ENCODE measurements at regions not wholly inside any gene's neighbourhood (a gene's known extent, or its start where the extent isn't known, plus 50 kb on each side); places are given as distances from the start of the nearest gene placed in this dataset.
"Not testable (repeated sequence)": the region's sequence is repeated elsewhere in the genome, so short reads cannot be mapped to it uniquely, and the experiment has no call there.

DNA sequence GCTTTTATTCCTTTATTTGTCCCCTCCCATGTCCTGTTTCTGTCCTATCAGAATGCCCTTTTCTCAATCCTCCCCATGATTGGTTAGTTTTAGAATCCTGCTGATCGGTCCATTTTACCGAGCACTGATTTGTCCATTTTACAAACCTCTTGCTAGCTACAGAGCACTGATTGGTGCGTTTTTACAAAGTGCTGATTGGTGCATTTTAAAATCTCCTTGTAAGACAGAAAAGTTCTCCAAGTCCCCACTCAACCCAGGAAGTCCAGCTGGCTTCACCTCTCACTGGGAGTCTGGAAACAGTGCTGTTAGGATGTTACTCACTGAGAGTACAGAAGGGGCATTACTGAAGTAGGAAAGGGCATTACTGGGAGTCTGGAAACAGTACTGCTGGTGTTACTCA, 461.7 kb upstream of the CDH4 start:
- ATAC-seq; intact Hi-C loops (cut with DNase I); DNase-seq (ENCODE audit: missing footprints): not testable (repeated sequence)

DNA sequence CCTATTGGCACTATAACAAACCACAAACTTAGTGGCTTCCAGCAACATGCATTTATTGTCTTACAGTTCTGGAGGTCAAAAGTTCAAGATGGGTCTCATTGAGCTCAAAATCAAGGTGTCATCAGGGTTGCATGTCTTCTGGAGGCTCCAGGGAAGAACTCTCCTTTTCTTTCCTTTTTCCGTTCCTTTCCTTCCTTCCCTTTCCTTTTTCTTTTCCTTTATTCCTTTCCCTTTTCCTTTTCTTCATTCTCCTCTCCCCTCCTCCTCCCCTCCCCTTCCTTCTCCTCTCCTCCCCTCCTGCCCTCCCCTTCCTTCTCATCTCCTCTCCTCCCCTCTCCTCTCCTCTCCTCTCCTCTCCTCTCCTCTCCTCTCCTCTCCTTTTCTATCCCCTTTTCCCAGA, 460.2 kb upstream of the CDH4 start:
- ATAC-seq (no peak), DNase-seq (ENCODE audit: missing footprints) (no peak)
- intact Hi-C loops (cut with DNase I), result no loop called here

DNA sequence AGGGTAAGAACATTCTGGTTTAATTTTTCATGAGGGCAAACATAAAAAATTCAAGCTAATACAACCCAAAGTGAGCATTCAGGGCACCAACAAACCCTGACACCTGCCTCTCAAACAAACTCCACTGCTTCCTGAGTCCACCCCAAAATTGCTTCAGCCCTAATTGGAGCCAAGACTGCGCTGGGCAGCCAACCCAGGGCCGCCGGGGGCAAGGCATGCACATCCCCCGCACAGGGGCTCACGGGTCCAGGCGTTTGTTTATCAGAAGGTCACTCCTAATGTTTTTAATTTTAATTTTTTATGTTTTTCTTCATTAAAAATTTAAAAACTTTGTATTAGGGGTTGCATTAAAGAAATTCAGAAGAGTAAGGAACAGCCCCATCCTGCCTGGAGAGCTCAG, 459.1 kb upstream of the CDH4 start:
- intact Hi-C loops (cut with DNase I), result no loop called here
- no peak for ATAC-seq
- DNase-seq (ENCODE audit: missing footprints), result no peak

DNA sequence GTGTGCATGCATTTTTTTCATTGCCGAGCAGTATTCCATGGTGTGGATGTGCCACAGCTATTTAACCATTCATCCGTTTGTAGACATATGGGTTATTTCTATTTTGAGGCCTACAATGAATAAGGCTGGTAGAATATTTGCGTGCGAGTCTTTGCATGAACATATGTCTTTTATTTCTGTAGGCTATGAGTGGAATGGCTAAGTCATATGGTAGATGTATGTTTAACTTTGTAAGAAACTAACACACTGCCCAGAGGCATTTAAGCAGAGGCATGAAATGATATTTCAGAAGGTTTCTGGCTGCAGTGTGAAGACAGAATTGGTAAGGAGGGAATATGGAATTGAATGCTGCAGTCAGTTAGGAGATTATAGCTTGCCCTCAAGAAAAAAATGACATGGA, 457.4 kb upstream of the CDH4 start:
- ATAC-seq (no peak), DNase-seq (ENCODE audit: missing footprints) (no peak)
- intact Hi-C loops (cut with DNase I), result no loop called here

DNA sequence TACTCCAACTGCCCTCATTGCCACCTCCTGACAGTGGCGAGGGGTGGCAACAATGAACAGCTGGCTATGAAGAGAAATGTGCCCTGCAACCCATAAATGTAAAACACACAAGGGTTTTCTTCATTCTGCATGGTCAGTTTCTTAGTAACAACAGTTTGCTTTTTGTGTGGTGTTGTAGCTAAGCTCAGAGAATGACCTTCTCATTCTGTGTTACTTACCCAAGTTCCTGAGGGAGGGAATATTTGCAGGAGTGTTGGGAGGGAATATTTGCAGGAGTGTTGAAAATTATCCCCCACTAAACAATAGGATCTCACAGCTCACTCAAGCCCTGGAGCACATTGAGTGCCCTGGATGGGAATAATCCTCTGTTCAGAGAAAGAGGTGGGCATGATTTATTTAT, 456.4 kb upstream of the CDH4 start:
- no peak for ATAC-seq
- intact Hi-C loops (cut with DNase I), result no loop called here
- no peak for DNase-seq (ENCODE audit: missing footprints)

DNA sequence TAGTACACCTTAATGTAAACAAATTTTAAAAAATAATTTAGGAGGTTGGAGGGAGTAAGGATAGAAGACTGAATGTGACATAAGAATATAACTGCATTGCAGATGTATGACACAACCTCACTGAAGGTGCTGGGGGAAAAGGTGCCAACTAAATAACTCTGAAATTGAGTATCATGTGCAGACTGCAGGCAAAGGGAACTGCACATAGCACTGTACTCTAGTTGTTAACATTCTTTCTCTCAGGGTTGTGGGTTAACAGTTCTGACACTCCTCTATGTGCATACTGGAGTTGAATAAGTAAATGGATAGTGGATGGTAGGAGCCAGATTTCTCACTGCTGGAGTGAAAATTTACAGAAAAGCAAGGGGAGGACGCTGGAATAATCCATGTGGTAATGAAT, 451.9 kb upstream of the CDH4 start:
- intact Hi-C loops (cut with DNase I), result no loop called here
- ATAC-seq (no peak), DNase-seq (ENCODE audit: missing footprints) (no peak)

DNA sequence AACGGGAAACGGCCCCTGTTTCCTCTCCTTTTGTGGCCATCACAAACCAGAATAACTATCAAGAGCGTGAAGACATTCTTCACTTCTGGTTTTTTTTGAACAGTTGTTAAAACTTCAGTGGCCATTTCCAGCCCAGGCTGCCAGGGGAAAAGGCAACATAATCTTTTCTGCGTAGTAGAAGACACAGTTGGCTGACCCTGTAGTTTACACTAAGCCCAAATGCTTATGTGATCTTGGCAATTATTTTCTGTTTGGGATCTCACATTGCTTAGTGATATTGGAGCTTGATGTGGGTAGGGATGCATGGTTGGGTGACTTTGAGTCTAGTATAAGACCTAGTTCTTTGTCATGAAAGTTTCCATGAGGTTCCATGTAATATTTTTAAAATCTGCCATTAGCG, 449.4 kb upstream of the CDH4 start:
- DNase-seq (ENCODE audit: missing footprints) (no peak), ATAC-seq (no peak)
- intact Hi-C loops (cut with DNase I), result no loop called here

DNA sequence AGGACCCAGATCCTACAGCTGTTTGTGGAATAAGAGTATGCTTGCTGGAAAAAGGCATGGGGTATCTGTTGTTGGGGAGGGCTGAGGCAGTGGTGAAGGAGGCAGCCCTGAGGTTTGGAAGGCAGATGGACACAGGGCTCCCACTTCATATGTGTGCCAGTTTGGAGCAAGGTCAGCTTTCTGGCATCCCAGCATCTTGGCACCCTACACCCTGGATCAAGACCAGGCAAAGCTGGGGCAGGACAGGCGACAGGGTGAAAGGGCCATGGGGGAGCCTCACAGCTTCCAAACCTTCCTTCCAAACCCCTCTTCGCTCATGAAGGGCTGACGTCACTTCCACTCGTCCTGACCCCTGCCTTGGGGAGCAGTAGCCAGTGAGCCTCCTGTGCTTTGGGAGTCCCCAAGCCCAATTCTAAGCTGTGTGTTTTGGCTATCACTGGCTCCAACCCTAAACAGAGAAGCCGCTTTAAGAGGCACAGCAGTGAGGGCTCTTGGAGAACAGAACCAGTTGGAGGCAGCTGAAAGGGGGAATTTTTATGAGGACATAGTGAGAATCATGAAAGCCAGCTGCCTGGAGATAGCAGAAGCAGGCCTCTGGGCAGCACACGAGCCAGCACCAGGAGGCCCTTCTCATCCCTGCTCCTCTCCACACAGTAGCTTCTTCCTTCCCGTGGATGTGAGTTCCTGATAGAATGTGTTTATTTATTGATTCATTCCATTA, 448.6 kb upstream of the CDH4 start:
- intact Hi-C loops (cut with DNase I), result no loop called here
- DNase-seq (ENCODE audit: missing footprints) (no peak), ATAC-seq (peak; percentile 62)

DNA sequence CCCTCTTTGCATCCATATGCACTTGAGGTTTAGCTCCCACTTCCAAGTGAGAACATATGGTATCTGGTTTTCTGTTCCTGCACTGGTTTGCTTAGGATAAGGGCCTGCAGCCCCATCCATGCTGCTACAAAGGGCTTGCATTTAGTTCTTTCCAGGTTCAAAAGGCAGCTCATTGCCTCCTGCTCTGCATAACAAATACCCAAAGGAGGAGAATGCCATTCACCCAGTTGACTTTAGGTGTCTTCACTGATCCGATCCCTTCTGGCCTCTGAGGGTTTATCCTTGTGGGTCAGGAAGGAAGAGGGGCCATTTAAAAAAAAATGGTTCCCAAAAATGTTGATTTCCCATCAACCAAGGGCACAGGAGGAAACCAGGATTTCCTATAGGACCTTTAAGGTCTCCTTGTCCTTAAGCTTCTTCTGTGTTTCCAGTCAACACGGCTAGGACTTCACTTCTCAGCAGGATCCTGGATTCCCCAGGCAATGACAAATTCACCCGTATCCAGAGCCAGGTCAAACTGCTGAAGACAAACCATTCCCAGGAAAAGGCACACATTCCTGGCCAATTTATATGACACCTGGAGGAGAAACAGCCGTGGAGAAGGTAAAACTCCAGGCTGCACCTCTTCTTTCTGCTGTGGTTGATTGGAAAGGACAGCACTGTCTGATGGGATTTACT, 447.7 kb upstream of the CDH4 start:
- no peak for ATAC-seq
- intact Hi-C loops (cut with DNase I), result no loop called here
- no peak for DNase-seq (ENCODE audit: missing footprints)

DNA sequence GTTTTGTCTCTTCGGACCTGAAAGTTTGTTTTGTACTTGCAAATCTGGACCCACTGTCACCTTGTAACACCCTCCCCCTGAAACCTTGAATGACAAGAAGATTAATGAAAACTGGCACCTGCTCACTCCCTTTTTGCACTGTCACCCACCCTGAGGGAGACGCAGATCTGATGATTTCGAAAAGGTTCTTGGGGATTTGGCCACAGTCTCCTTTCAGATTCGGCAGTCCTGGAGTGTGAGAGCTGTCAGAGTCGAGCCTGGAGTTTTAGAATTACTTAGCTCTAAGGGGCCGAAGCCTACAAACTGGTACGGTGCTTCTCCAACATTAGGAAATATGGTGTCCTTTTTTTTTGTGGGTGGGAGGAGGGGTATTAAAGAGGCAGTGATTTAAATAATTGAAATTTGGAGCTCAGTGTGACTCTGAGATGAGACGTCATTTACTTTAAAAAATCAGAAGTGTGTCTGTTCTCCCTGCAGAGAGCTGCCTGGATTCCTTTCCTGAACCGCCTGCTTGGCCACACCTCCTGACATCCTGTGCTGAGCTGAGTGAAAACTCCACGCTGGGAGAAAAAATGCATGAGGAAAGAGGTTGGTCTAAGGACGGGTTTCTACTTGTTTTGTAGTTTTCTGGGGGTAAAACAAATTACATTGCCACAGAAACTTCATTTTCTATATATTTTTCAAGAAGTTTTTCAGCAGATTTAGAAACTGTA, 447.0 kb upstream of the CDH4 start:
- DNase-seq (ENCODE audit: missing footprints) (no peak), ATAC-seq (no peak)
- intact Hi-C loops (cut with DNase I), result no loop called here

DNA sequence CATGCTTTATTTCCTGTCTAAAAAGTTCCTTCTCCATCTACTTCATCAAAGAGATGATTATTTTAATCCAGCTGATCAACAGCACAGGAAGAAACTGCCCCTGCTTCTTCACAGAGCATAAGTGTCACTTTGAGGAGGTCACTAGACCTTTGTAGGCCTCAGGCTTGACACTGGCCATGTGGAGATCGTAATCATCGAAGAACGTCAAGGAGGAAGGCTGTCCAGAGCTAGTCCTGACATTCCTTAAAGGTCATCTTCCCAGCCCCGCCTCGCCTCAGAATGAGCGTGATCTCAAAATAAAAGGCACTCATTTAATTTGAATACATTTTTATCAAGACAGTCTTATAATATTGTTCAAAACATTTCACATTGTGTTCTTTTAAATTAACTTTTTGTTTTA, 445.7 kb upstream of the CDH4 start:
- intact Hi-C loops (cut with DNase I), result no loop called here
- ATAC-seq, result no peak

DNA sequence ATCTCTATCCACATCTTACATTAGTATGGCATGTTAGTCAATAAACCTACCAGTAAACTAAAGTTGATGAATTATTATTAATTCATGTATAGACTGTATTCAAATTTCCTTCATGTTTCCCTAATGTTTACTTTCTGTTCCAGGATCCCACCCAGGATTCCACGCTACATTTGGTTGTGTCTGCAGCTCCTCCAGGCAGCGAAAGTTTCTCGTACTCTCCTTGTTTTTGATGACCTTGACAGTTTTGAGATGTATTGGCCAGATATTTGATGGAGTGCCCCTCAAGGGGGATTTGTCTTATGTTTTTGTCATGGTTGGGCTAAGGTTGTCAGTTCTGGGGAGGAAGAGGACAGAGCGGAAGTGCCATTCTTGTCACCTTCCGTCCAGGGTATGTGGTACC, 445.2 kb upstream of the CDH4 start:
- intact Hi-C loops (cut with DNase I), result no loop called here
- DNase-seq (ENCODE audit: missing footprints) (no peak), ATAC-seq (no peak)

More for the DNA sequence above, 445.7 kb upstream of the CDH4 start:
- no peak for DNase-seq (ENCODE audit: missing footprints)

DNA sequence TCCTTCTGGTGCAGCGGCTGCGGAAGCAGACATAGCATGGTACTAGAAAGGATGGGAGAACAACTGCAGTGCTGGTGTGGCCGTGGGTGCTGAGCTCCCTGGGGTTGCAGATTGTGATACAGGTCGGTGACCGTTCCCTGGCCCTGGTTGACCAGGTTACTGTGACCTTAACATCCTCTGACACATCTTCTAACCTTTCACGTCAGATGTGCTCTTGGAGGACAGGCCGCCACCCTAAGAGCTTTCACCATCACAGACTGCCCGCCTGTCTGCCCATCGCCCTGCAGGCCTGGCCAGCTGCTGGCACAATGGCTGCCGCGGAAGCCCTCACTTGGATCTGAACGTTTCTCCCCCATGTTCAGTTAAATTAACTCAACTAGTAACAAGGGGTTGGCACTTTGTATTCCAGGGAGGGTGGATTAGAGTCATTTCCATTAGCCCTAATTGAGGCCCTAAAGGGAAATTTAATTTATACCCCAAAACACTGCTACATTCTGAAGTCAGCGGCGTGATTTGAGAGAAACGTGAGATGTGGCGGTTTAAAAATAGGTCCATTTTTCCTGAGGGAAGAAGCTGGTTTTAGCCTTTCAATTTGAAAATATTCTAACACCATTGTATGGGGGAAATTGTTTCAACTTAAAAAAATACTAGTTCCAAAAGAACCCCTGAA, 443.9 kb upstream of the CDH4 start:
- intact Hi-C loops (cut with DNase I), result no loop called here
- DNase-seq (ENCODE audit: missing footprints) (no peak), ATAC-seq (no peak)

DNA sequence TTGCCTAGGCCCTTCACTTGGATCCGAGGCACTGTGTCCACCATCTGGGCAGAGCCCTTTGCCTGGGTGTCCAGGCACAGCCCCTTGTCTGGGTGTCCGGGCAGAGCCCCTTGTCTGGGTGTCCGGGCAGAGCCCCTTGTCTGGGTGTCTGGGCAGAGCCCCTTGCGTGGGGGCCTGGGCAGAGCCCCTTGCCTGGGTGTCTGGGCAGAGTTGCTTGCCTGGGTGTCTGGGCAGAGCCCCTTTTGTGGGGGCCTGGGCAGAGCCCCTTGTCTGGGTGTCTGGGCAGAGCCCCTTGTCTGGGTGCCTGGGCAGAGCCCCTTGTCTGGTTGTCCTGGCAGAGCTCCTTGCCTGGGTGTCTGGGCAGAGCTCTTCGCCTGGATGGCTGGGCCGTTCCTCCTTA, 443.4 kb upstream of the CDH4 start:
- DNase-seq (ENCODE audit: missing footprints), result no peak
- no peak for ATAC-seq
- intact Hi-C loops (cut with DNase I), result no loop called here

DNA sequence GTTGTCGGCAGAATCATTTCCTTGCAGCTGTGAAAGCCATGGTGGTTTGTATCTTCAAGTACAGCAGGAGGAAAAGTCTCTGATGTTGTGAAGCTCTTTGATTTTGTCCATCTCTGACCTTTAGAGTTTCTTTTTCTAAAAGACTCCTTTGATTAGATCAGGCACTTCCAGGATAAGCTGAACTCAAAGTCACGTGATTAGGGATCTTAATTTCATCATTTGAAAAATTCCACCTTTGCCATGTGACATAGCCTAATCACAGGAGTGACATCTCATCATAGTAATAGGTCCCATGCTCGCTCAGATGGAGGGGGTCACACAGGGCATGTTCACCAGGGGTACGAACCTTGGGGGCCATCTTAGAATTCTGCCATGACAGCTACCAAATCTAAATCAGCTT, 441.5 kb upstream of the CDH4 start:
- intact Hi-C loops (cut with DNase I), result no loop called here
- ATAC-seq (no peak), DNase-seq (ENCODE audit: missing footprints) (no peak)

DNA sequence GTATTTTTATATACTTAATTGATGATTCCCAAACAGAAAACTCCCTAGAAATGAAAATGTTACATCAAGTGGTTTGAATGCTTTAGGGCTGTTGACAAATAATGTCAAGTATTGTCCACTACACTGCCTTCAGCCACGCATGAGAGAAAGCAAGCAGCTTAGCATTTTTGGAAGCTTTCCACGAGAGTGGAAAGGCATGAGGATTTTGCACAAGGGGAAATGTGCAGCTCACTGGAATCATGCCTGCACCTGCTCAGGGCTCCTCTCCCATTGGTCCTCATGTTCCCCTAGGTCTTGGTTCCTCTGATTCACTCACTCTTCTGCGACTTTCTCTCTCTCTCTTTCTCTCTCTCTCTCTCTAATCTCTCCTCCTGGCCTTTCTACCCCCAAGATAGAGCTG, 439.5 kb upstream of the CDH4 start:
- ATAC-seq (no peak), DNase-seq (ENCODE audit: missing footprints) (no peak)
- intact Hi-C loops (cut with DNase I), result no loop called here

DNA sequence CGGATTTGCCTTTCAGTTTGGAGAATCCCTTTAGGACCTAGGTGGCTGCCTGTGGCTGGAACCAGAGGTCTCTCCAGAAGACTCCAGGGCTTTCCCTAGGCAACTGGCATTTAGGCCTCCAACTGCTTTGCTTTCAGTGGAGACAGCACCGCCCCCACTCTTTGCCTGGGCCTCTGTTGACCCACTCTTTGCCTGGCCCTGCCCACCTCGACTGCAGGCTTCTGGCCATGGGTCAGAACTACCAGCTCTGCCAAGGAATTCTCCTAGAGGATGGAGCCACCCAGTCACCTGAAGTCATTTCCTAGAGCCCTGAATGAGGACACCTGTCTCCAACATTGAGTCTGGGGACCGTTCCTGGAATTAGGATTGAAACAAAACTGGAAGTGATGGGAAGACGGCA, 439.0 kb upstream of the CDH4 start:
- ATAC-seq (no peak), DNase-seq (ENCODE audit: missing footprints) (no peak)
- intact Hi-C loops (cut with DNase I), result no loop called here

DNA sequence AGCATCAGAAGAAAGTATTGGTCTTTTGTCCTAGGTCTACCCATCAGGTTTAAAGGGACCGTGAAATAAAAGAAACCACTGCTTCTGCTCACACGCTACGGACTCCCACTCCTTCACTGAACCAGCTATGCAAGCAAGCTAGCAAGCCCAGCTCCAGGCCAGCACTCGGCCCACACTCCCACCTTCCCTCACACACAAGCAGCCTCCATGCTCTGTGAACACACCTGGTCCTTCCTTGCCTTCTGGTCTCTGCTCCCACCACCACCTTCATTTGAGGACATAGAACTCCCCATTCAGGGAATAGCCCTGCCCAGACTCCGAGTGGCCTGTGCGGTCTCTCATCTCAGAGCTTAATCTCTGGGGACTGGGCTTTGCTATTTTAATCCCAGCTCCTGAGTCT, 436.4 kb upstream of the CDH4 start:
- no peak for DNase-seq (ENCODE audit: missing footprints)
- no peak for ATAC-seq
- intact Hi-C loops (cut with DNase I), result no loop called here

DNA sequence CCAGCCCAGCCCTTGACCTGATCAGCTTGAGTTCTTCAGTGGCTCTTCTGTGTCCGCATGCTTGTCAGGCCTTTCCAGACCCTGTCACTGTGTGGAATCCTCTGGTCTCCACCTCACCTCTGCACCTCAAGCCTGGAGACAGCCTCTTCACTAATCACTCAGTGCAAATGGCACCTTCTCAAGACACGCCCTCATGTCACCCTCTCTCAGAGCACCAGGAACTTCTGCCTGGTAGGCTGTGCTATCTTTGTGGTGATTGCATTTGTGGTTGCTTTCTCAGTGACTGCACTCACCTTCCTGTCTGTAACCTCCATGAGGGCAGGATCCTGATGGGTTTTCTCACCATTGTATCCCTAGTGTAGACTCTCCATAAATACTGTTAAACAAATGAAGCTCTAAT, 435.2 kb upstream of the CDH4 start:
- ATAC-seq (no peak), DNase-seq (ENCODE audit: missing footprints) (no peak)
- intact Hi-C loops (cut with DNase I), result no loop called here

DNA sequence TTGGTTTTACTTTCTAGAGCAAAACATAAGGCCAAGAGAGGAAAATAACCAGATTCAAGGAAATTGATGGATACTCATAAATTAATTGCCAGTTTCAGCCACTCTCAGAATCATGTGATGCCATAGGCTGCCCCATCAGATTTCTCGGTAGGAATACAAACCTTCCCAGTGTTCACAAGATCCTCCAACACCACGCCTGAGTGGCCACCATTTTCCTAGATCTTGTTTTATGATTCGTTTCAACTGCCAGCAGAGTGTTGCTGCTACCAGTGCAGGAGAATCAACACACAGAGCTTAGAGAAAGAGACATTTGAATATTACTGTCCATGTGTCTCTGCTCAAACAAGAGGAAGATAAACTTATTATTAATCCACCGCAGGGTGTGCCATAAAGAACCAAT, 434.2 kb upstream of the CDH4 start:
- DNase-seq (ENCODE audit: missing footprints) (no peak), ATAC-seq (no peak)
- intact Hi-C loops (cut with DNase I), result no loop called here

Measured in Right ventricle myocardium inferior (tissue), 1 donor.